ENCODE measurements at regions not wholly inside any gene's neighbourhood (a gene's known extent, or its start where the extent isn't known, plus 50 kb on each side); places are given as distances from the start of the nearest gene placed in this dataset.

DNA sequence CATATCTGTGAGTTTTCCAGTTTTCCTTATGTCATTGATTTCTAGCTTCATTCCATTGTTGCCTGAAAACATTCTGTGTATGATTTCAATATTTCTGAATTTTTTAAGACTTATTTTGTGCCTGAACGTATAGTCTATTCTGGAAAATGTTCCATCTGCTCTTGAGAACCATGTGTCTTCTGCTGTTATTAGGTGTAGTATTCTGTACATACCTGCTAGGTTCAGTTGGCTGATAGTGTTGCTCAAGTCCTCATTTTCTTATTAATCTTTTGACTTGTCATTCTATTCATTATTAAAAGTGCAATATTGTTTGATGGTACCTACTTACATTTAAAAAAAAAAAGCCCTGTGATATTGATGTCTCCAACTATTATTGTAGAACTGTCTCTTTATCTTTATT lies 869.8 kb upstream of the MAN1A1 start:
- no TSS peak for BruUV-seq (replicated peaks)
- no peak for DNase-seq (ENCODE audit: low spot score)
- H3K27ac ChIP-seq (ENCODE audit: low read depth, low read length, poor library complexity, severe bottlenecking) = no peak overlapping the region
- H3K9me3 ChIP-seq (ENCODE audit: low read length) = no peaks in the 10 kb centered on the region
- no peaks in the 10 kb centered on the region for H4K20me1 ChIP-seq (ENCODE audit: insufficient read depth, low read length)
- ChIA-PET CTCF (ENCODE audit: unreplicated experiment) (no interaction called here), POLR2A (no interaction called here)
- H3K4me2 ChIP-seq (ENCODE audit: low read length) = no peak overlapping the region
- TF ChIP-seq, protein P1, sequence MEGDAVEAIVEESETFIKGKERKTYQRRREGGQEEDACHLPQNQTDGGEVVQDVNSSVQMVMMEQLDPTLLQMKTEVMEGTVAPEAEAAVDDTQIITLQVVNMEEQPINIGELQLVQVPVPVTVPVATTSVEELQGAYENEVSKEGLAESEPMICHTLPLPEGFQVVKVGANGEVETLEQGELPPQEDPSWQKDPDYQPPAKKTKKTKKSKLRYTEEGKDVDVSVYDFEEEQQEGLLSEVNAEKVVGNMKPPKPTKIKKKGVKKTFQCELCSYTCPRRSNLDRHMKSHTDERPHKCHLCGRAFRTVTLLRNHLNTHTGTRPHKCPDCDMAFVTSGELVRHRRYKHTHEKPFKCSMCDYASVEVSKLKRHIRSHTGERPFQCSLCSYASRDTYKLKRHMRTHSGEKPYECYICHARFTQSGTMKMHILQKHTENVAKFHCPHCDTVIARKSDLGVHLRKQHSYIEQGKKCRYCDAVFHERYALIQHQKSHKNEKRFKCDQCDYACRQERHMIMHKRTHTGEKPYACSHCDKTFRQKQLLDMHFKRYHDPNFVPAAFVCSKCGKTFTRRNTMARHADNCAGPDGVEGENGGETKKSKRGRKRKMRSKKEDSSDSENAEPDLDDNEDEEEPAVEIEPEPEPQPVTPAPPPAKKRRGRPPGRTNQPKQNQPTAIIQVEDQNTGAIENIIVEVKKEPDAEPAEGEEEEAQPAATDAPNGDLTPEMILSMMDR (conservative IDR thresholded peaks at IDR 0.05; ENCODE audit: low read length) = no peak
- no peak for TF ChIP-seq EZH2phosphoT487 (IDR thresholded peaks at IDR 0.05; ENCODE audit: borderline replicate concordance, low read depth, low read length)
- H3K4me1 ChIP-seq (ENCODE audit: insufficient read depth, low read length, poor library complexity, severe bottlenecking) = no peaks in the 10 kb centered on the region
- H3K36me3 ChIP-seq (ENCODE audit: insufficient read depth, low read length) = no peaks in the 10 kb centered on the region
- intact Hi-C loops (cut with micrococcal nuclease; ENCODE audit: unreplicated experiment) = no loop called here
- no peak overlapping the region for H3K4me3 ChIP-seq (ENCODE audit: low read depth, low read length, poor library complexity, severe bottlenecking)
- no peaks in the 10 kb centered on the region for H3K9me2 ChIP-seq (ENCODE audit: insufficient read depth, low read length)
- H2AFZ ChIP-seq (ENCODE audit: low read length) = no peak overlapping the region
- H3K79me2 ChIP-seq (ENCODE audit: insufficient read depth, low read depth, low read length) = no peaks in the 10 kb centered on the region

DNA sequence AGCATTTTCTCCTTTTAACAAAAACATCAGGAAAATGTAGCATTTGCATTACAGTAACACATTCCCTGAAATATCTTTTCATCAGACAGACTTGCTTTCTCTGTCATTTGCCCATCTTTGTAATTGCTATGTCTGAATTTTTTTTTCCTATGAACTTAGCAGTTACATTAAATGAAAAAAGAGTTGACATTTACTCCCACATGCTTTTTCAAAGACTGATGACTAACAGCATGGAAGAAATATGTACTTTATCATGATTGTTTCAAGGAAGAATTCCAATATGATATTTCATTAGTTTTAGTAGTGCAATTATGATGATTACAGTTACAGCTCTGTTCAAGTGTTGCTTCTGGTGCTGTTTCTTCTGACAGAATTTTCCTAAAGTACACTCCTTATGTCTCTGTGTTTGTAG lies 864.5 kb upstream of the MAN1A1 start:
- Histone ChIP-seq H3K79me2 (ENCODE audit: insufficient read depth, low read depth, low read length) (no peaks in the 10 kb centered on the region), H3K4me1 (ENCODE audit: insufficient read depth, low read length, poor library complexity, severe bottlenecking) (no peaks in the 10 kb centered on the region), H3K27ac (ENCODE audit: low read depth, low read length, poor library complexity, severe bottlenecking) (no peak overlapping the region), H3K4me3 (ENCODE audit: low read depth, low read length, poor library complexity, severe bottlenecking) (no peak overlapping the region), H3K9me3 (ENCODE audit: low read length) (no peaks in the 10 kb centered on the region), H3K36me3 (ENCODE audit: insufficient read depth, low read length) (no peaks in the 10 kb centered on the region), H3K4me2 (ENCODE audit: low read length) (no peak overlapping the region), H4K20me1 (ENCODE audit: insufficient read depth, low read length) (no peaks in the 10 kb centered on the region), H3K9me2 (ENCODE audit: insufficient read depth, low read length) (no peaks in the 10 kb centered on the region), H2AFZ (ENCODE audit: low read length) (no peak overlapping the region)
- TF ChIP-seq, protein P1 (conservative IDR thresholded peaks at IDR 0.05; ENCODE audit: low read length) = no peak
- TF ChIP-seq EZH2phosphoT487 (IDR thresholded peaks at IDR 0.05; ENCODE audit: borderline replicate concordance, low read depth, low read length) = no peak
- ChIA-PET POLR2A (interaction anchor here (0.6 to 1.1 kb wide), 2 partner anchors 9 to 85 kb away, joined by 3 to 4 read pairs; no protein-coding TSS in a partner anchor), CTCF (ENCODE audit: unreplicated experiment) (no interaction called here)
- intact Hi-C loops (cut with micrococcal nuclease; ENCODE audit: unreplicated experiment) = no loop called here
- DNase-seq (ENCODE audit: low spot score) = no peak
- BruUV-seq (replicated peaks) = no TSS peak

DNA sequence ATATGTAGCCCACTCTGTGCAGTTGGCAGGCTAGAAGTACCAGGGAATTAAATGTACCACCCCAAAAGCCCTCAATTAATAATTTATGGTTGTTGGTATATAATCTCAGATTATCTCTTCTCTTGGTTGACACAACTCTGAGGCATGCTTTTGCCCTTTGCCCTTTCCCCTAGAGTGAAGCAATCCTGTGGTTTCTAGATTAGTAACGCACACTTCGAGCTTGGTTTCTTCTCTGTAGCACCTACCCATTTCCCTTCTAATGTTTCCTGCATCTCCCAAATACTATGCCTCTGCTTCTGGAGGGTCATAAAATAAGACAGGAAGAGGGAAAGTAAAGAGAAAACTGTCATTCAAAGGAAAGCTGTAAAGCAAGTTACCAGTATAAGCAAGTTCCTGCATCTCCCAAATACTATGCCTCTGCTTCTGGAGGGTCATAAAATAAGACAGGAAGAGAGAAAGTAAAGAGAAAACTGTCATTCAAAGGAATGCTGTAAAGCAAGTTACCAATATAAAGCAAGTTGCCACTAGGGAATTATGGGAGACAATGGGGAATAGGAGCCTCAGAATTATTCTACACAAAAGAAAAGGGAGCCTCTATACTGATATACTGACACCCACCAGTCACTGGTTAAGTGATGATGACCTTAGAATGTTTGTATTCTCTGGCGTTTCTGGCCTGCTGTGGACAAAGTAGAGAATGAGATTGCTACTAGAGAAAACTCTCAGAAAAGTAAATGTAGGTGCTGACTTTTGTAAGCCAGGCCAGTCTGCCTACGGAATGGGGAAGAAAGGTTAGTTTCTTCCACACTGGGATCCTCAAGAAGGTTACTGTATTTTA lies 862.6 kb upstream of the MAN1A1 start:
- H3K9me3 ChIP-seq (ENCODE audit: low read length) = no peaks in the 10 kb centered on the region
- no peaks in the 10 kb centered on the region for H4K20me1 ChIP-seq (ENCODE audit: insufficient read depth, low read length)
- H3K4me2 ChIP-seq (ENCODE audit: low read length) = no peak overlapping the region
- no peak overlapping the region for H3K4me3 ChIP-seq (ENCODE audit: low read depth, low read length, poor library complexity, severe bottlenecking)
- intact Hi-C loops (cut with micrococcal nuclease; ENCODE audit: unreplicated experiment) = no loop called here
- no peaks in the 10 kb centered on the region for H3K9me2 ChIP-seq (ENCODE audit: insufficient read depth, low read length)
- no peak for TF ChIP-seq EZH2phosphoT487 (IDR thresholded peaks at IDR 0.05; ENCODE audit: borderline replicate concordance, low read depth, low read length)
- TF ChIP-seq, protein P1 (conservative IDR thresholded peaks at IDR 0.05; ENCODE audit: low read length) = no peak
- H3K27ac ChIP-seq (ENCODE audit: low read depth, low read length, poor library complexity, severe bottlenecking) = no peak overlapping the region
- no peaks in the 10 kb centered on the region for H3K79me2 ChIP-seq (ENCODE audit: insufficient read depth, low read depth, low read length)
- DNase-seq (ENCODE audit: low spot score) = no peak
- no peaks in the 10 kb centered on the region for H3K36me3 ChIP-seq (ENCODE audit: insufficient read depth, low read length)
- H3K4me1 ChIP-seq (ENCODE audit: insufficient read depth, low read length, poor library complexity, severe bottlenecking) = no peaks in the 10 kb centered on the region
- POLR2A ChIA-PET = interaction anchor here (0.7 kb wide), 1 partner anchor 468 kb away, joined by 3 read pairs; no protein-coding TSS in a partner anchor
- no TSS peak for BruUV-seq (replicated peaks)
- CTCF ChIA-PET (ENCODE audit: unreplicated experiment) = no interaction called here
- H2AFZ ChIP-seq (ENCODE audit: low read length) = no peak overlapping the region
